NCI-H446 treated with DMSO at 0.1 percent for 48 hours (cell line): ENCODE measurements at regions not wholly inside any gene's neighbourhood (a gene's known extent, or its start where the extent isn't known, plus 50 kb on each side); places are given as distances from the start of the nearest gene placed in this dataset.

ENCODE experiments used
- DNase-seq: peaks from one replicate; lab custom pipeline; 2025; lab: John Stamatoyannopoulos, UW

DNA sequence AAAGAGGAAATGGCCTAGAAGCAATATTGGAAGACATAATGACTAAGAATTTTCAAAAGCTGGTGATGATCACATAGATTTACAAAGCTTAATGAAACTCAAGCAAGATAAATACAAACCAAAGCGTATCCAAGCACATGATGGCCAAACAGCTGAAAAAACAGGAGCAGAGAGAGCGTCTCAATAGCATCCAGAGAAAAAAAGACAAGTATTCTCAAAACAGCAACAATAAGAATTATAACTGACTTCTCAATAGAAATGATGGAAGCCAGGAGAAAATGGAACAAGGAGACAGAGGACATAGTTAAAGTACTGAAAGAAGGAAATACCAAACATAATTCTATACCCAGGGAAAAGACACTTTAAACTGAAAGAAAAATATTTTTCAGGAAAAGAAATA, 437.2 kb upstream of the TNP1 start:
- no peak for DNase-seq

DNA sequence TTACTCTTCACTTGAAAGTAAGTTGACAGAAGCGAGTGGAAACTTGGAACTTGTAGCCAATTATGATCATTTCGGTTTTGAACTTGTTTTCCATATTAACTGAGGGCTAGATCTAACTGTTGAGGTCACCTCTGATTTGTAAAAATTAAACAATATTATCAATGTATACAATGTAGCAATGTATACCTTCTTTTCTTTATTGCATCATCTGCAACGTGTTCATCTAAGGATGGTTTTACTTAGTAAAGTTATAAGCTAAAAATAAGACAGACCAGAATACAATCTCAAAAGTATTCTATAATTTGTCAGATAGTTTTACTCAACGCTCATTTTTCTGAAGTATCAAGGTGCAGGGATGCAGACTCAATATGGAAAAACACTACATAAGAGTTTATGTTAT, 435.0 kb upstream of the TNP1 start:
- DNase-seq = no peak

- DNase-seq = no peak
Measured at GRCh38 chr2:217294211-217294610, 434.3 kb upstream of the TNP1 start.

DNA sequence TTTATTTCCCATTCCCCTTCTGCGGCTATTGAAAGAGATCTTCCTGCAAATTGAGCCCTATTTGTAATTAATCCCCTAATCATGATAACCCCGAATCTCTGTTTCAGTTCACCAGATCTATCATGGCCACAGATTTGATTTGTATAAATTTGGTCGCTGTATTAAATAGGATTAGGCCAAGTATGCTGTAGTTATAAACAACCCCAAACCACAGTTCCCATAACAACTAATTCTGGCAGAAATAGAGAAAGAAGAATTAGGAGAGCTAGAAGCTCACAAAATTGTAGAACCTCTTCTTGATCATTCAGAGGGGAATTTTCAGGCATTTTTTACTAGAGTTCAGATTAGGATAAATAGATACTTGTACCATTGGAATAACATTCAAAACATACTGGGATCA, 433.7 kb upstream of the TNP1 start:
- DNase-seq = no peak

DNA sequence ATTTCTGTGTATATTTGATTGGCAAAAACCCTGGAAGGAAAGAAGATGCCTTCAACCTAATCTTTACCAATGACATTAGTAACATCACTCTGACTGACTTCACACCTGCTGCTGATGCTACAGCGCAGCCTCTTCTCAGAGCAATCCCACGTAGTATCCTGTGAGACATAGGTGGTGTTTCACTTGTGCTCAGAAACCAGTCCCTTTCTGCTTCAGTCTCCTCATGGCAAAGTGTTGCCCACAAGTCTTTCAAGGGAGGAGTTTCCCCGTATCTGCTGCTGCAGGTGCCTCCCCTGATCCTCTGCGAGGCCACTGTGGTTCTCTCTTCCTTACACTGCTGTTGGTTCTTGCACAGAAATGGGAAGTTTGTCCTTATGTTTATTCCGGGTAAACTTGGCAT, 433.2 kb upstream of the TNP1 start:
- DNase-seq = no peak

DNA sequence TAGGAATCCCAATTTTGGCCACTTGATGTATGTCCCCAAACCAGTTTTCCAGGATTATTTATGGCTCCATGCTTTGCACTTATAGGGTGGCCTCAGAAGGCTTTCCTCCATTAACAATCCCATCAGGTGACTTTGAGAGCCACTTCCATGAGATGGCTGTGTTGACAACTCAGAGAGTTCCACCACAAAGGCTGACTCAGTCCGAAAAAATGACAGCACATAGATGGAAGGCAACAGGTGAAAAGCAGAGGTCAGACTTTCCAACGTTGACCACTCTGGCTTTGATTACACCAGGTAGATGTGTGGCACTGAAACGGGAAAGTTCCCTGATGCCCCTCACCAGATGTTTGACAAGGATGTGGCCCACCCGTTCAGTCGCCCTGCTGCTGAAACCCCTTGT, 431.4 kb upstream of the TNP1 start:
- no peak for DNase-seq

GRCh38 chr2:217290467-217290866, 430.6 kb upstream of the TNP1 start:
- no peak for DNase-seq

DNA sequence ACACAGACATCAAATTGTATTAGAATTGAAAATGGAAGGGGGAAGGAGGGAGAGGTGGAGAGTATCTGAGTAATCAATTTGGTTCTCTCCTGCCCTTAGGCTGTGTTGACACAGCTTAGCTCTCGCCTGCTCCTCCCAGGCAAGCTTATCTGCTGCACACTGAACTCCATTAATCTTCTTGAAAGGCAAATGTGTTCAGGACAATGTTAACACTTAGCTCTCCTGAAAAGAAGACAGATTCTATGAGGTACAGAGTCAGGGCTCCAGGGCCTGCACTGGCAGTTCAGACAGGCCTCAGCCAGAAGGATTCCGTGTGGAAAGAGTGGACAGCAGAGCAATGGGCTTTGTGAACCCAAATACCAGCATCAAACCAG, 430.0 kb upstream of the TNP1 start:
- DNase-seq = no peak

DNA sequence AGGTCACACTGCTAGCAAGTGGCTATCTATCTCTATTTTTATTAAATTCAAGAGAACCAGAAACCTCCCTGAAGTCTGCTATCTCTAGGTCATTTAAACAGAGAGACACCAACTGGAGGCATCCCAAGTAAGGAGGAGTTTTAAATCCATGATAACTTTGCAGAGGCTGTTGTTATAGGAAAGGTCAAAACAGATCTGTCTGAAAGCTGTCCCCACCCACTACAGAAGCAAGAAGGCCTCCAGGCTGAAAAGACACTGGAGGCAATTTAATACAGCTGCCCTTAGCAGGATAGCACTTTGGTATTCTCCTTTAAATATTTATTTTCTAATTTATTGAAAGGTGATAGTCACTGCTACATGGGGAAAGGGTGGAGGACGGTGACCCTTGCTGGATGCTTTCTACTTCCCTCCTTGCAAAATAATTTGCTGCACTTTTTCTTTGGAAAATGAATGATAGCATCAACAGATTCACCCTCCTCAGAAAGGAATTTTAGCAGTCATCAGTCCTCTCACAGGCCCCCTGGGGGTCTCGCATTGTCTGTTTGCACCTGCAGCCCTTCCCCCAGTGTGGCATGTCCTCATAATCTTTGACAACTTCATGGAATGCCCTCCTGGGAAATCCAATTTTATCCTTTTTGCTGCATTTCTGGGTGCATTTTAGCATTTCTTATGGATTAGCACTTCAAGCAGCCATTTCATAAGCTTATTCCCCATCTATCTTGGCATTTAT, 429.5 kb upstream of the TNP1 start:
- no peak for DNase-seq

- no peak for DNase-seq
Measured at GRCh38 chr2:217288472-217289063, 428.7 kb upstream of the TNP1 start.

- no peak for DNase-seq
Measured at GRCh38 chr2:217286833-217287232, 427.0 kb upstream of the TNP1 start.

DNA sequence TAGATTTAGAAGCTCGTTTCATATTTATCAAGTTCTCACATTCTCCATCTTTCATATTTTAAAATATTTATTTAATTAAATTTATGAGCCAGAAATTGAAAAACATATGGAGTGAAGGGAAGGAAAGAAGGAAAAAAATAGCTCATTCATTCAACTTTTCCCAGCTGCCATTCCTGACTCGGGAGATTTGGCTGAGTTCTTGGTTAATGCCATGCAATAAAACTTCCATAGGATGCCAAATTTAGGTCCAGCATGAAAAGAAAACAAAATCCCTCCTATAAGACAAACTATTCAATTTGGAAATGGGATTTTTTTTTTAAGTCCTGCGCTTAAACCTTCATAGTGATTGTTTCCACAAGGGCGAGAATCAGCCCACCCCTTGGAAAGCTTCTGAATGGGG, 426.1 kb upstream of the TNP1 start:
- DNase-seq = no peak

- no peak for DNase-seq
Measured at GRCh38 chr2:217283460-217283859, 423.6 kb upstream of the TNP1 start.

DNA sequence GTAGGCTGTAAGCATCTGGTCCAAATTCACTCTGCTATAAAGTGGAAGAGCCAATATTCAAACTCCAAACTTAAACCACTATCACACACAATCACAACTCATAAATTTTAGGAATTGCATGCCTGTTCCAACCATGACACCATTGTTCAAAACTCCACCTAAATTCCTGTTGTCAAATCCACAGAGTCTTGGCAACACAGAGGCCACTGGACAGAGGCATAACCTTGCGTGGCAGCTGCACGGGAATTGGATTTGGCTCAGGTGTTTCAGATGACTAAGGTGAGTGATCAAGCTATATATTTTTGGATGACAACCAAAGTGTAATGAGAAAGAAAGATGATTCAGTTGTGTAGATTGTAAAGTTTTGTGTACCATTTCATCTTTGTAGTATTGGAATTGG, 422.7 kb upstream of the TNP1 start:
- no peak for DNase-seq

GRCh38 chr2:217279556-217279955, 419.7 kb upstream of the TNP1 start:
- no peak for DNase-seq

DNA sequence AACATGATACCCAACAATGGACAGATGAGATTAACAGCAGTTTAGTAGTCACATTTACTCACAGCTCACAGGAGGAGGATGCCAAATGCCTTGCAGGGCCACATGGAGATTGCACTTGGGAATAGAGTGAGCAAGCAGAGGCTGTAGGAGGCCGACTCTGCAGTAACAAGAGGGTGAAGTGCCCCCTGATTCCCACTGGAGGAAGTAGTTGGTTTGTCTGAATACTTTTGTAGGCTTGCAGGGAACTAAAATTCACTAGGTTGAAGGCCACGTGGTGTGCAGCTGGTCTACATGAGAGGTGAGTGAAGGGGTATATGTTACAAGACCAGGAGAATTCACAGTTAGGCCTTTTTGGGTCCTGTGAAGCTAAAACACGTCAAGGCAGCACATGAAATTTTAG, 419.3 kb upstream of the TNP1 start:
- no peak for DNase-seq

DNA sequence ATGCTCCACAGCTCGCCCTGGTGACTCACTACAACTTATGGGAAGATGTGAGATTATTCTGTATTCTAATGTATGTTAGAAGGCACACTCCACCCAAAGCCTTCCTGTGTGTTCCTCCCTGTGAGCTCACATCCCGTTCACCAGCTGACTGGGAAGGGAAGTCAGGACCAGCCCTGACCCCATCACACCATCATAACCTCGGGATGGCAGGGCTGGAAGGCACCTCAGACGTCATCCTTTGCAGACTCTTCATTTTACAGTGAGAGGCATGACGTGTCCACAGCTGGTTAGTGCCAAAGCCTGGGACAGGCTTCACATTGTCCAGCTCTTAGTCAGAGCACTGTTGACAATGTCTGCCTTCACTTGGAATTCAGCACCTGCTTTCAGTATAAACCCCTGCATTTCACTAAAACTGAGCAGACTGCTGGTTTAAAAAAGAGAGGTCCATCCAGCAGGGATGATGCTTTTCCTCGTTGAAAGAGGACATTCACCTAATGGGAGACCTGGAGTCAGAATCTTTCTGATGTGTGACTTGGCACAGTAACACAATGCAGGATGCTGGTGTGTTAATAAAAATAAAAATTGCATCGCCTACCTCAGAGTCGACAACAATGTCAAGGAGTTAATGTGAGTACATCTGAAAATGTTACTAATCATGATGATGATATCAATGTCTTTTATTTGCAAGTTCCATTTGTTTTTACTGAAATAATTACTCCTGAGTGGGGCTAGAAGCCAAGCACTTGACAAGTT, 418.0 kb upstream of the TNP1 start:
- DNase-seq = no peak

DNA sequence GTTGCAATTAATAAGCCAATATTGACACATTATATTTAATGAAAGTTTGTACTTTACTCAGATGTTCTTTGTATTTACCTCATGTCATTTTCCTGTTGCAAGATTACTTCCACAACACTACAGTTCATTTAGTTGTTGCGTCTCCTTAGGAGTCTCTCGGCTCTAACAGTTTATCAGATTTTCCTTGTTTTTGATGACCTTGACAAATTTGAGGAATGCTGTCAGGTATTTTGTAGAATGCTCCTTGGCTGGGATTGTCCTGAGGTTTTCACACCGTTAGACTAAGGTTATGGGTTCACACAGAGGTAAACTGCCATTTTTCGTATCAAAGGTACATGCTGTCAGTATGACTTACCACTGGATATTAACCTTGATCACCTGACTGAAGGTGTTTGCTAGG, 416.6 kb upstream of the TNP1 start:
- DNase-seq = no peak

DNA sequence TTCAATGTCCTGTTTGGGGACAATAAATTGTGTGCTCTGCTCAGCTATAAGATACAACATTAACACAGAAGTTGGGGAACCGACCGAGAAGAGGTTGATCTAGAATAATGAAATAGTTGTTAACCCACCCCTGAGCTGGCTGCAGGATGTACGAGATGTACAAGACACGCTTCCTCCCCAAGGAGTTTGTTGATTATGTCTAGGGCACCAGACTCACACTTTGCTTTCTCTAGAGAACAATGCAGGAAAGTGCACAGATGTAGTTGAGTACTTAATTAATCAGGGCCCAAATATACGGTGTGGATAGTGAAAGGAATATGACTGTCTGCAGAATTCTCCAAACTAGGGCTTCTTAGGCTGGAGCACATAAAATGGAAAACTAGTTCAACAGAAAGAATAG, 415.2 kb upstream of the TNP1 start:
- no peak for DNase-seq

DNA sequence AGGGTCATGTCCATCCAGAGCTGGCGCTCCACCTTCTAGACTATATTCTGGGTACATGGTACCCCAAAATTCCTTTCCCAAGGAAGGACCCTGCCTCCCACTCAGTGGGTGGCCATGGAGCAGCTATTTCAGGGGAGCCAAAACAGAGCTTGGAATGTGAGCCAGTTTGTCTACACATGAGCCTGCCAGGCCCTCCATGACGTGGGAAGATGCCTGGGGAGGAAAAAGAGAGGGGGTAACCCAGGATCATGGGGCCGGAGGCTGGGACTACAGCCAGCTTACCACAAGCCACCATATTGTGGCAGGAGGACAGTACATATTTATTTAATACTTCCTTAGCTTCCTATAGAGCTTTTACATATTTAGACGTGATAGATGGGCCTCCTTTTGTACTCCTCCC, 414.7 kb upstream of the TNP1 start:
- DNase-seq = no peak

- DNase-seq = no peak
Measured at GRCh38 chr2:217273851-217274250, 414.0 kb upstream of the TNP1 start.

GRCh38 chr2:217273162-217273561, 413.3 kb upstream of the TNP1 start:
- DNase-seq = no peak

DNA sequence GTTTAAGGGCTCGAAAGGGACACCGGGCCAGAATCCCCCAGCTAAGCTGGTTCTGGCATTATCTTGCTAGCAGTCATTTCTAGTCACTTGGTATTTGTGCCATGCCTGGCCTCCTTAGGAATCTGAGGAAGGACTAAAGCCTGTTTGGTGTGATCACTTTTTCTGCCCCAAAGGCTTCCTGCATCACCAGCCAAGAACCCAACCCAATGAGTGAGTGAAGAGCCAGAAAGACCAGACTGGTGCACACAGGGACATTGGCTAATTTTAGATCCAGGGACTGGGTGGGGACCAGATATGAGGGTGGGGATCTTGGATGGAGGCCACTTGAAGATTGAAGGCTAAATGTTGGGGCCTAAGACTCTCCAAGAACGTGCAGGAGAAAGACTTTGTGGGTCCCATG, 411.9 kb upstream of the TNP1 start:
- DNase-seq = no peak
